ENCODE measurements at regions not wholly inside any gene's neighbourhood (a gene's known extent, or its start where the extent isn't known, plus 50 kb on each side); places are given as distances from the start of the nearest gene placed in this dataset.

DNA sequence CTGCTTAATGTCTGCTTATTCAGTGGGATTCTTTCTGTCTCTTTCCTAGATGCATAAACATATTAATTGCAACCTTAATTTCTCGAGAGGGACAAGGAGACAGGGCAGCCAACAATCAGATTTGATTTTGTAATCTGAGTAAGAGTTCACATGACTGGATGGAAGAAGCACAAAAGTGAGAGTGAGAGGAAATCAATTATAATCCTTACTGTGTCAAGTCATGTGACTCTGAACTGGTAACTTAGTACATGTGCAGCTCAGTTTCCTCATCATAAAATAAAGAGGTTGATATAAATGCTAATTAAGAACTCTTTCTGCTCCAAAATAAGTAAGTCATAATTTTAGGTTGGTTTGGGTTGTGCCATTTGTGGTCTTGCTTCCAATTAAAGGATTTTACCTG lies 439.5 kb downstream of the AMY1C start:
- in situ Hi-C loops (cut with MboI) = no loop called here
- POLR2A ChIA-PET = no interaction called here
- Histone ChIP-seq H3K36me3 (ENCODE audit: control insufficient read depth in 2 of 2, insufficient read depth in 2 of 2, low read length in 1 of 2) (no peaks in the 10 kb centered on the region), H3K4me1 (ENCODE audit: control insufficient read depth, insufficient read depth, low read length) (no peaks in the 10 kb centered on the region), H2AFZ (ENCODE audit: control insufficient read depth, low read depth, low read length) (no peak overlapping the region), H3K27me3 (replicated peaks in 1 of 2; ENCODE audit: control insufficient read depth in 2 of 2, insufficient read depth in 2 of 2, low read length in 1 of 2) (no peaks in the 10 kb centered on the region), H3K9me3 (replicated peaks; ENCODE audit: control insufficient read depth, insufficient read depth, low read length) (no peaks in the 10 kb centered on the region), H3K79me2 (ENCODE audit: control insufficient read depth, insufficient read depth, low read length) (no peaks in the 10 kb centered on the region), H3K27ac (ENCODE audit: control insufficient read depth, insufficient read depth) (no peak overlapping the region), H3K4me2 (ENCODE audit: control insufficient read depth, insufficient read depth) (no peak overlapping the region), H3K4me3 (no peak overlapping the region), H3K9ac (ENCODE audit: control insufficient read depth, insufficient read depth, low read length) (no peak overlapping the region), H4K20me1 (ENCODE audit: control insufficient read depth, insufficient read depth) (no peaks in the 10 kb centered on the region)
- DNase-seq (ENCODE audit: low read depth, low spot score) = no peak
- CTCF ChIA-PET = no interaction called here
- WGBS (ENCODE audit: insufficient coverage, insufficient replicate concordance, low lambda C conversion rate, missing lambda C conversion rate) = 0% methylated on average over 1 of the region's 1 CpG
- no peak for ATAC-seq
- SMC1A ChIA-PET (ENCODE audit: uncharacterized antibody, unreplicated experiment) = no interaction called here
- intact Hi-C loops (cut with micrococcal nuclease; ENCODE audit: unreplicated experiment) = no loop called here
- RAD21 ChIA-PET (ENCODE audit: unreplicated experiment) = no interaction called here
- no TSS peak for BruUV-seq (replicated peaks)
- FAIRE-seq = no peak
- TF ChIP-seq, protein P1, sequence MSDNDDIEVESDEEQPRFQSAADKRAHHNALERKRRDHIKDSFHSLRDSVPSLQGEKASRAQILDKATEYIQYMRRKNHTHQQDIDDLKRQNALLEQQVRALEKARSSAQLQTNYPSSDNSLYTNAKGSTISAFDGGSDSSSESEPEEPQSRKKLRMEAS (IDR thresholded peaks at IDR 0.05; ENCODE audit: low read depth, low read length) = no peak
- TF ChIP-seq, protein P2, sequence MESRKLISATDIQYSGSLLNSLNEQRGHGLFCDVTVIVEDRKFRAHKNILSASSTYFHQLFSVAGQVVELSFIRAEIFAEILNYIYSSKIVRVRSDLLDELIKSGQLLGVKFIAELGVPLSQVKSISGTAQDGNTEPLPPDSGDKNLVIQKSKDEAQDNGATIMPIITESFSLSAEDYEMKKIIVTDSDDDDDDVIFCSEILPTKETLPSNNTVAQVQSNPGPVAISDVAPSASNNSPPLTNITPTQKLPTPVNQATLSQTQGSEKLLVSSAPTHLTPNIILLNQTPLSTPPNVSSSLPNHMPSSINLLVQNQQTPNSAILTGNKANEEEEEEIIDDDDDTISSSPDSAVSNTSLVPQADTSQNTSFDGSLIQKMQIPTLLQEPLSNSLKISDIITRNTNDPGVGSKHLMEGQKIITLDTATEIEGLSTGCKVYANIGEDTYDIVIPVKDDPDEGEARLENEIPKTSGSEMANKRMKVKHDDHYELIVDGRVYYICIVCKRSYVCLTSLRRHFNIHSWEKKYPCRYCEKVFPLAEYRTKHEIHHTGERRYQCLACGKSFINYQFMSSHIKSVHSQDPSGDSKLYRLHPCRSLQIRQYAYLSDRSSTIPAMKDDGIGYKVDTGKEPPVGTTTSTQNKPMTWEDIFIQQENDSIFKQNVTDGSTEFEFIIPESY (IDR thresholded peaks at IDR 0.05) = no peak
- TF ChIP-seq YBX1 (IDR thresholded peaks at IDR 0.05) = no peak
- TF ChIP-seq, protein P3, sequence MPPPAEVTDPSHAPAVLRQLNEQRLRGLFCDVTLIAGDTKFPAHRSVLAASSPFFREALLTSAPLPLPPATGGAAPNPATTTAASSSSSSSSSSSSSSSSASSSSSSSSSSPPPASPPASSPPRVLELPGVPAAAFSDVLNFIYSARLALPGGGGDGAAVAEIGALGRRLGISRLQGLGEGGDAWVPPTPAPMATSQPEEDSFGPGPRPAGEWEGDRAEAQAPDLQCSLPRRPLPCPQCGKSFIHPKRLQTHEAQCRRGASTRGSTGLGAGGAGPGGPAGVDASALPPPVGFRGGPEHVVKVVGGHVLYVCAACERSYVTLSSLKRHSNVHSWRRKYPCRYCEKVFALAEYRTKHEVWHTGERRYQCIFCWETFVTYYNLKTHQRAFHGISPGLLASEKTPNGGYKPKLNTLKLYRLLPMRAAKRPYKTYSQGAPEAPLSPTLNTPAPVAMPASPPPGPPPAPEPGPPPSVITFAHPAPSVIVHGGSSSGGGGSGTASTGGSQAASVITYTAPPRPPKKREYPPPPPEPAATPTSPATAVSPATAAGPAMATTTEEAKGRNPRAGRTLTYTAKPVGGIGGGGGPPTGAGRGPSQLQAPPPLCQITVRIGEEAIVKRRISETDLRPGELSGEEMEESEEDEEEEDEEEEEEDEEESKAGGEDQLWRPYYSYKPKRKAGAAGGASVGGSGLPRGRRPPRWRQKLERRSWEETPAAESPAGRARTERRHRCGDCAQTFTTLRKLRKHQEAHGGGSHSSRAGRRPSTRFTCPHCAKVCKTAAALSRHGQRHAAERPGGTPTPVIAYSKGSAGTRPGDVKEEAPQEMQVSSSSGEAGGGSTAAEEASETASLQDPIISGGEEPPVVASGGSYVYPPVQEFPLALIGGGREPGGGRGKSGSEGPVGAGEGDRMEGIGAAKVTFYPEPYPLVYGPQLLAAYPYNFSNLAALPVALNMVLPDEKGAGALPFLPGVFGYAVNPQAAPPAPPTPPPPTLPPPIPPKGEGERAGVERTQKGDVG (CRISPR knock-in tag; IDR thresholded peaks at IDR 0.05) = no peak
- TF ChIP-seq SPI1 (IDR thresholded peaks at IDR 0.05; ENCODE audit: borderline replicate concordance, insufficient read depth, low read depth, low read length) = no peak
- TF ChIP-seq ZNF24 (IDR thresholded peaks at IDR 0.05) = no peak
- TF ChIP-seq JUND (IDR thresholded peaks at IDR 0.05; ENCODE audit: low read depth, low read length) = no peak
- no peak for TF ChIP-seq HDAC6 (IDR thresholded peaks at IDR 0.05; ENCODE audit: unreplicated experiment)

All from GM12878 (cell line).